GM12875 (cell line): ENCODE measurements at regions not wholly inside any gene's neighbourhood (a gene's known extent, or its start where the extent isn't known, plus 50 kb on each side); places are given as distances from the start of the nearest gene placed in this dataset.

ENCODE experiments used
- H3K4me3 ChIP-seq: one replicate; pipeline ENCODE4 v1.5.1; 2011; ENCODE audit warnings: low read depth, low read length, control low read depth
- TF ChIP-seq, protein P1 (sequence below): IDR thresholded peaks from 2 replicates; pipeline ENCODE4 v1.5.1; 2011; ENCODE audit warnings: low read depth, mild to moderate bottlenecking, control low read depth, inconsistent platforms, low read length, moderate library complexity, borderline replicate concordance; ENCODE audit not compliant: insufficient read depth

DNA sequence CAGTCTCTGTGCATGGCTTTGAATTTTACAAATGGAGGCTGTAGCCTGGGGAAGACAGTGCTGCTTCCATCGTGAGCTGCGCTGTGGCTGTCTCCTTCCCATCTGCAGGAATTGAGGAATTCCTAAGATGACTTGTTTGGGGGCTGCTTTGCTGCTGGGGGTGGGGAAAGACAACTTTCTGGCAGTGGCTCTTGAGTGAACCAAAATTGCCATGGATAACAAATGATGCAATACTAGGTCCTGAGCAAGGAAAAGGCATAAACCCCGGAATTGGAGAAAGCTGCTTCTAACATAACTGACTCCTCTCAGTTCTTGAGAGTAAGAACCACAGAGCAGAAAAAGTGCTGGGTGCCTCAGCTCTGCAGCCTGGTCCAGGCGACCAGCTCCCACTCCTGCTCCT, 245.0 kb upstream of the RPL38 start:
- TF ChIP-seq, protein P1, sequence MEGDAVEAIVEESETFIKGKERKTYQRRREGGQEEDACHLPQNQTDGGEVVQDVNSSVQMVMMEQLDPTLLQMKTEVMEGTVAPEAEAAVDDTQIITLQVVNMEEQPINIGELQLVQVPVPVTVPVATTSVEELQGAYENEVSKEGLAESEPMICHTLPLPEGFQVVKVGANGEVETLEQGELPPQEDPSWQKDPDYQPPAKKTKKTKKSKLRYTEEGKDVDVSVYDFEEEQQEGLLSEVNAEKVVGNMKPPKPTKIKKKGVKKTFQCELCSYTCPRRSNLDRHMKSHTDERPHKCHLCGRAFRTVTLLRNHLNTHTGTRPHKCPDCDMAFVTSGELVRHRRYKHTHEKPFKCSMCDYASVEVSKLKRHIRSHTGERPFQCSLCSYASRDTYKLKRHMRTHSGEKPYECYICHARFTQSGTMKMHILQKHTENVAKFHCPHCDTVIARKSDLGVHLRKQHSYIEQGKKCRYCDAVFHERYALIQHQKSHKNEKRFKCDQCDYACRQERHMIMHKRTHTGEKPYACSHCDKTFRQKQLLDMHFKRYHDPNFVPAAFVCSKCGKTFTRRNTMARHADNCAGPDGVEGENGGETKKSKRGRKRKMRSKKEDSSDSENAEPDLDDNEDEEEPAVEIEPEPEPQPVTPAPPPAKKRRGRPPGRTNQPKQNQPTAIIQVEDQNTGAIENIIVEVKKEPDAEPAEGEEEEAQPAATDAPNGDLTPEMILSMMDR, result no peak
- no peak overlapping the region for H3K4me3 ChIP-seq

DNA sequence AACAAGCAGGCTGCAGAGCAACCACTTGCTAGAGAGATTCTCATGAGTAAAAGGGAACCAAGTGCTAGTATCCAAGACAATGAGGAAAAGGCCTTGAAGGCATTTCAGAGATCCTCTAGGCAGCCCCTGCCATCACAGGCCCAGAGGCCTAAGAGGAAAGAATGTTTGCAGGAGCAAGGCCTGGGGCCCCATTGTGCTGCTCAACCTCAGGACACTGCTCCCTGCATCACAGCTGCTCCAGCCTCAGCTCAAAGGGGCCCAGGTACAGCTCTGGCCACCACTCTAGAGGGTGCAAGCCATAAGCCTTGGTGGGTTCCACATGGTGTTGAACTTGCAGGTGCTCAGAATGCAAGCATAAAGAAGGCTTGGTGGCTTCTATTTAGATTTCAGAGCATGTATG, 243.0 kb upstream of the RPL38 start:
- H3K4me3 ChIP-seq, result no peak overlapping the region
- TF ChIP-seq, protein P1, result no peak

DNA sequence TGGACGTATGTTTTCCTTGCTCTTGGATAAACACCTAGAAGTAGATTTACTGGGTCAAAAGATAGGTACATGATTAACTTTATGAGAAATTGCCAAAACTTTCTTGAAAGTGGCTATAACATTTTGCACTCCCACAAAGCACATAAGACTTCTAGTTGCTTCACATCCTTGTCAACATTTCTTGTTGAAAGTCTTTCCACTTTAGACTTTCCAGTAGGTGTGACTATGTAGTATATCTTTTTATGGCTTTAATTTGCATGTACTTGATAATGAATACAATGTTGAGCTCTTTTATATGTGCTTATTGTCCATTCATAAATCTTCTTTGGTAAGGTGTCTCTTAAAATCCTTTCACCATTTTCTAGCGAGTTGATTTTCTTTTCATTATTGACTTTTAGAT, 241.2 kb upstream of the RPL38 start:
- no peak overlapping the region for H3K4me3 ChIP-seq
- TF ChIP-seq, protein P1, result no peak

DNA sequence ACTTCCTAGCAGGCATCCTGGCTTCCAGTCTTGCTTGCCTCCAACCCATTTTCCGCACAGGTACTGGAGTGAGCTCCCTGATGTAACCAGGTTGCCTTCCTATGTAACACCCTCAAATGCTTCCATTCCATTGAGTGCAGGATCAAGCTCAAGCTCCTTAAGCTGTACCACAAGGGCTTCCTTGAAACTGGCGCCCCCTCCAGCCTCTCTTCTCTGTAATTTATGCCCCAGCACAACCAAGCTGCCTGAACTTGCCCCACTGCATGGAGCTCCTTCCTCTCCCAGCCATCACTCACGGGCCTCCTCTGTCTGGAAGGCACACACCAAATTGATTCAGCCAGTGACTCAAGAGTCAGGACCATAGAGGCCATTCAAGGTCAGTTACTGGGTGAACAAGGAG, 234.8 kb upstream of the RPL38 start:
- no peak overlapping the region for H3K4me3 ChIP-seq
- TF ChIP-seq, protein P1, result no peak

DNA sequence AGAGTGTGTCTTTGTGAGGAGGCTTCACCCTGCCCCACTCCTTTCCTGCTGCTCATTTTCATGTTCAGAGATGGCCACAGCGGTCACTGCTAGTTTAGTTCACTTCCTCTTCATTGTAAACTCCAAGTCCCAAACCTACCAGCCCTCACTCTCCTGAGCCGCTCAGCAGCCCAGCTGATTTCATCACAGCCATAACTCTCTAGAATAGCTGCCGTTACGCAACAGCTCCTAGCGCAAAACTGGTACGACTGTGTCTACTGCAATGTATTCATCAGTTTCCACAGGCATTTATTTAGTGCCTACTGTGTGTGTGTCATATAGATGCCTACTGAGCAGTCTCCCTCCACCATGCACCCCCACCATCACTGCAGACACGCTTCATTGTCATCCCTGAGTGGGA, 233.5 kb upstream of the RPL38 start:
- TF ChIP-seq, protein P1, result no peak
- no peak overlapping the region for H3K4me3 ChIP-seq

DNA sequence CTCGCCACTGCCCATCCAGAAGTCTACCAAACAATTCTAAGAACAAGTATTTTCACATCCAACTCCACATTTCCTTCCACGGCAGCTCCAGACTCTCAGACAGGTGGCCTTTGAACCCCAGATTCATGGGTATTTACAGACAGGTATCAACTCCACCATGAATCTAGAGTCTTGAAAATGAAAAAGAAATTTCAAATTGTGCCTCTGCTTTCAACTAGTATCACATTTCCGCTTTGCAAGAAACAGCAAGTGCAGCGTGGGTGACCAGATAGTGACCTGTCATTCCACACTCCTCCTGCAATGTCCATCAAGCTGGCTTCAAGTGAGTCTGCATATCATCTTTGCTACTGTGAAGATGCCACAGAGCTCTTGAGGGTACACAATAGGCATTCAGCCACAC, 232.4 kb upstream of the RPL38 start:
- H3K4me3 ChIP-seq, result no peak overlapping the region

DNA sequence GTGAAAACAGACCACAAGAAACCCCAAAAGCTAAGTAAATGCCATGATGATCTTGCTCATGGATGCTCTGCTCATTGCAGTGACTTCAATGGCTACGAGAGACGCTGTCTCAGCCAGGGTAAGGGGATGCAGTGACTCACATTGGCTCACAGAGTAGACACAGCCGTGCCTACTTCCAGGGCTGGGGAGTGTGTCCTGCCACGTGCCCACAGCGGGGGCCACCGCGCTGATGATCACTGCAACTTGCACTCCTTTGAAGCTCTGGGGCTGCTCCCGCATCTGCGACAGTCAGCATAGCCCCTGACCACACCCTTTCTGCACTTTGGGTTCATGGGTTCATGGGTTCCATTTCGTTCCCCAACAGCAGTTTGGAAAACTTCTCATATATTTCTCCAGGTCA, 231.4 kb upstream of the RPL38 start:
- TF ChIP-seq, protein P1, result no peak
- no peak overlapping the region for H3K4me3 ChIP-seq

More for the DNA sequence above, 232.4 kb upstream of the RPL38 start:
- TF ChIP-seq, protein P1, result no peak
